Endothelial cell of umbilical vein (primary cell): ENCODE measurements at regions not wholly inside any gene's neighbourhood (a gene's known extent, or its start where the extent isn't known, plus 50 kb on each side); places are given as distances from the start of the nearest gene placed in this dataset.
"Not testable (repeated sequence)": the region's sequence is repeated elsewhere in the genome, so short reads cannot be mapped to it uniquely, and the experiment has no call there.

Experiments used
- BruUV-seq: library from RNA; stranded (reverse); fragments of 400-500 nt; replicated peaks from 2 replicates; lab custom pipeline; 2021; lab: Mats Ljungman, UMichigan
- CTCF ChIA-PET: fragments of 300-600, 350-600 bp; sonication (Branson Sonifier 250); formaldehyde crosslinking; loops from one replicate; lab custom pipeline; 2021; ENCODE audit warnings: antibody characterized with exemption, inconsistent platforms; lab: Charles Lee
- POLR2A ChIA-PET: fragments of 300-600, 350-600 bp; sonication (Branson Sonifier 250); formaldehyde crosslinking; loops from one replicate; lab custom pipeline; 2021; ENCODE audit warnings: antibody characterized with exemption, inconsistent platforms; lab: Charles Lee
- DNase-seq: peaks from one replicate; pipeline ENCODE4 v3.0.0-alpha.2; 2011; ENCODE audit warnings: low read depth, low spot score
- FAIRE-seq: peaks from 2 replicates; lab custom pipeline; 2011; peaks lifted over from hg19 to GRCh38; lab: Jason Lieb, UNC
- H2AFZ ChIP-seq: 2 replicates; pipeline ENCODE4 v1.6.0; 2012; ENCODE audit warnings: low read depth, low read length, control low read depth, inconsistent platforms
- H3K27ac ChIP-seq: 2 replicates; pipeline ENCODE4 v1.5.1; 2011; ENCODE audit warnings: low read depth, mild to moderate bottlenecking, control low read depth, low read length, moderate library complexity; ENCODE audit not compliant: insufficient read depth
- H3K27me3 ChIP-seq, 2 experiments: 2 replicates each; pipeline versions ENCODE4 v1.6.0 to v1.6.1; 2011; ENCODE audit warnings: low read length in 2 of 2, mixed read lengths in 1 of 2; ENCODE audit not compliant: control insufficient read depth in 2 of 2, insufficient read depth in 2 of 2
- H3K36me3 ChIP-seq, 2 experiments: 2 replicates in 1 of 2; 3 replicates in 1 of 2; pipeline ENCODE4 v1.5.1; 2011; ENCODE audit warnings: low read length in 2 of 2, mild to moderate bottlenecking in 1 of 2, moderate library complexity in 1 of 2; ENCODE audit not compliant: control insufficient read depth in 2 of 2, insufficient read depth in 2 of 2; ENCODE audit errors: extremely low read depth in 1 of 2
- H3K4me1 ChIP-seq: 3 replicates; pipeline ENCODE4 v1.5.1; 2011; ENCODE audit warnings: mild to moderate bottlenecking, low read length; ENCODE audit not compliant: control insufficient read depth, insufficient read depth; ENCODE audit errors: extremely low read depth
- H3K4me2 ChIP-seq: 2 replicates; pipeline ENCODE4 v1.6.1; 2011; ENCODE audit warnings: low read length, control low read depth, mixed read lengths; ENCODE audit not compliant: insufficient read depth
- H3K4me3 ChIP-seq, 3 experiments: fragments of 200-600 bp in 1 of 3; sonication (generic), shearing (Covaris generic) in 1 of 3; replicated peaks in 1 of 3; 2 replicates each; pipeline ENCODE4 v1.5.1; 2011 to 2016; ENCODE audit warnings: control low read depth in 3 of 3, low read length in 3 of 3, mild to moderate bottlenecking in 2 of 3, inconsistent platforms in 1 of 3, low read depth in 1 of 3, moderate library complexity in 1 of 3; ENCODE audit not compliant: insufficient read depth in 1 of 3
- H3K79me2 ChIP-seq: 2 replicates; pipeline ENCODE4 v1.6.0; 2012; ENCODE audit warnings: low read length, inconsistent platforms; ENCODE audit not compliant: control insufficient read depth, insufficient read depth
- H3K9ac ChIP-seq: replicated peaks from 2 replicates; pipeline ENCODE3; 2011; ENCODE audit warnings: low read length, control low read depth; ENCODE audit not compliant: insufficient read depth; ENCODE audit errors: extremely low read depth
- H3K9me1 ChIP-seq: replicated peaks from 3 replicates; pipeline ENCODE4 v1.6.0; 2011; ENCODE audit warnings: mild to moderate bottlenecking, low read length; ENCODE audit not compliant: control insufficient read depth, insufficient read depth; ENCODE audit errors: extremely low read depth
- H3K9me3 ChIP-seq: replicated peaks from 2 replicates; pipeline ENCODE4 v1.5.1; 2012; ENCODE audit warnings: low read length, inconsistent platforms; ENCODE audit not compliant: control insufficient read depth, insufficient read depth
- H4K20me1 ChIP-seq: replicated peaks from 2 replicates; pipeline ENCODE3; 2011; ENCODE audit warnings: mild to moderate bottlenecking, low read length; ENCODE audit not compliant: control insufficient read depth, insufficient read depth; ENCODE audit errors: extremely low read depth
- EZH2 ChIP-seq: IDR thresholded peaks from 2 replicates; pipeline ENCODE4 v1.6.1; 2012; ENCODE audit warnings: borderline replicate concordance, low read depth, mild to moderate bottlenecking, moderate library complexity, low read length, inconsistent platforms; ENCODE audit not compliant: severe bottlenecking
- FOS ChIP-seq: IDR thresholded peaks from 2 replicates; pipeline ENCODE4 v1.6.1; 2011; ENCODE audit warnings: mild to moderate bottlenecking, low read length, moderate library complexity, borderline replicate concordance; ENCODE audit not compliant: insufficient read depth
- GATA2 ChIP-seq: IDR thresholded peaks from 2 replicates; pipeline ENCODE4 v1.7.0; 2011; ENCODE audit warnings: low read depth, mild to moderate bottlenecking, moderate library complexity, mixed read lengths, low read length; ENCODE audit not compliant: insufficient read length, insufficient read depth
- JUN ChIP-seq: IDR thresholded peaks from 2 replicates; pipeline ENCODE4 v1.6.1; 2011; ENCODE audit warnings: borderline replicate concordance, low read depth; ENCODE audit not compliant: insufficient read length, insufficient read depth
- MAX ChIP-seq: IDR thresholded peaks from 2 replicates; pipeline ENCODE4 v1.6.1; 2011; ENCODE audit not compliant: insufficient read depth, insufficient read length
- MYC ChIP-seq: IDR thresholded peaks from one replicate; pipeline ENCODE4 v1.6.1; 2011; ENCODE audit warnings: mild to moderate bottlenecking, low read depth, low read length
- POLR2A ChIP-seq: IDR thresholded peaks from 2 replicates; pipeline ENCODE4 v1.6.1; 2012; ENCODE audit warnings: low read depth, mild to moderate bottlenecking, control low read depth, low read length
- POLR2AphosphoS5 ChIP-seq: IDR thresholded peaks from 2 replicates; pipeline ENCODE4 v1.6.1; 2012; ENCODE audit warnings: low read depth, mild to moderate bottlenecking, control low read depth, low read length, moderate library complexity; ENCODE audit not compliant: insufficient read depth
- dilution Hi-C: fragments of 300-500 bp; cut with MboI; formaldehyde crosslinking; loops from one replicate; pipeline ENCODE4 v1.15.0; 2019; ENCODE audit warnings: low sequenced_read_pairs; ENCODE audit not compliant: extremely low pct_ligation_motif_present
- intact Hi-C: fragments of 100-400 bp; cut with micrococcal nuclease; formaldehyde crosslinking; loops from one replicate; pipeline ENCODE4 v1.10.0; 2022
- TF ChIP-seq, protein P1 (sequence below), 2 donors: IDR thresholded peaks; 1 replicate in 1 of 2; 2 replicates in 1 of 2; pipeline ENCODE4 v1.5.1; 2011; ENCODE audit warnings: low read length in 2 of 2, mild to moderate bottlenecking in 2 of 2, moderate library complexity in 2 of 2, control low read depth in 1 of 2, inconsistent platforms in 1 of 2, low read depth in 1 of 2; ENCODE audit not compliant: insufficient read depth in 1 of 2; ENCODE audit errors: extremely low read depth in 1 of 2

DNA sequence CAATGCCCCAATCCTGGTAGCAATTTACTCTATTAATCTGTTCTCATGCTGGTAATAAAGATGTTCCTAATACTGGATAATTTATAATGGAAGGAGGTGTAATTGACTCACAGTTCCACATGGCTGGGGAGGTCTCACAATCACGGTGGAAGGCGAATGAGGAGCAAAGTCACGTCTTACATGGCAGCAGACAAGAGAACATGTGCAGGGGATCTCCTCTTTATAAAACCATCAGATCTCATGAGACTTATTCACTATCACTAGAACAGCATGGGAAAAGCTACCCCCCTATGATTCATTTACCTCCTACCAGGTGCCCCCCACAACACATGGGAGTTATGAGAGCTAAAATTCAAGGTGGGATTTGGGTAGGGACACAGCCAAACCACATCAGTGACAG lies 872.2 kb downstream of the ANKRD7 start:
- ChIA-PET POLR2A (no interaction called here), CTCF (no interaction called here)
- Histone ChIP-seq H3K9me3 (no peaks in the 10 kb centered on the region), H3K9ac (no peak overlapping the region), H3K4me3 (no peak overlapping the region), H3K9me1 (no peaks in the 10 kb centered on the region), H3K4me1 (no peaks in the 10 kb centered on the region), H3K79me2 (no peaks in the 10 kb centered on the region), H3K4me2 (no peak overlapping the region), H3K27ac (no peak overlapping the region), H3K27me3 (no peaks in the 10 kb centered on the region), H3K36me3 (no peaks in the 10 kb centered on the region), H4K20me1 (no peaks in the 10 kb centered on the region), H2AFZ (no peak overlapping the region)
- intact Hi-C loops: no loop called here
- no TSS peak for BruUV-seq
- DNase-seq: no peak
- no peak for FAIRE-seq
- TF ChIP-seq FOS (no peak), GATA2 (no peak), MYC (no peak), MAX (no peak), POLR2A (no peak), EZH2 (no peak), POLR2AphosphoS5 (no peak), JUN (no peak)
- TF ChIP-seq, protein P1, sequence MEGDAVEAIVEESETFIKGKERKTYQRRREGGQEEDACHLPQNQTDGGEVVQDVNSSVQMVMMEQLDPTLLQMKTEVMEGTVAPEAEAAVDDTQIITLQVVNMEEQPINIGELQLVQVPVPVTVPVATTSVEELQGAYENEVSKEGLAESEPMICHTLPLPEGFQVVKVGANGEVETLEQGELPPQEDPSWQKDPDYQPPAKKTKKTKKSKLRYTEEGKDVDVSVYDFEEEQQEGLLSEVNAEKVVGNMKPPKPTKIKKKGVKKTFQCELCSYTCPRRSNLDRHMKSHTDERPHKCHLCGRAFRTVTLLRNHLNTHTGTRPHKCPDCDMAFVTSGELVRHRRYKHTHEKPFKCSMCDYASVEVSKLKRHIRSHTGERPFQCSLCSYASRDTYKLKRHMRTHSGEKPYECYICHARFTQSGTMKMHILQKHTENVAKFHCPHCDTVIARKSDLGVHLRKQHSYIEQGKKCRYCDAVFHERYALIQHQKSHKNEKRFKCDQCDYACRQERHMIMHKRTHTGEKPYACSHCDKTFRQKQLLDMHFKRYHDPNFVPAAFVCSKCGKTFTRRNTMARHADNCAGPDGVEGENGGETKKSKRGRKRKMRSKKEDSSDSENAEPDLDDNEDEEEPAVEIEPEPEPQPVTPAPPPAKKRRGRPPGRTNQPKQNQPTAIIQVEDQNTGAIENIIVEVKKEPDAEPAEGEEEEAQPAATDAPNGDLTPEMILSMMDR (IDR thresholded peaks at IDR 0.05; ENCODE audit: extremely low read depth in 1 of 2, insufficient read depth in 1 of 2, low read depth in 1 of 2, low read length in 2 of 2): no peak
- dilution Hi-C loops: no loop called here

GRCh38 chr7:119100611-119101258 lies 876.2 kb downstream of the ANKRD7 start:
- H3K36me3 ChIP-seq, CTCF ChIA-PET, FAIRE-seq, H2AFZ ChIP-seq, POLR2A ChIA-PET, DNase-seq, H3K27me3 ChIP-seq, dilution Hi-C loops, H4K20me1 ChIP-seq, intact Hi-C loops, H3K79me2 ChIP-seq, H3K9me3 ChIP-seq, H3K9ac ChIP-seq, H3K9me1 ChIP-seq, H3K27ac ChIP-seq, BruUV-seq, H3K4me1 ChIP-seq, H3K4me2 ChIP-seq, H3K4me3 ChIP-seq: not testable (repeated sequence)
